ENCODE measurements at regions not wholly inside any gene's neighbourhood (a gene's known extent, or its start where the extent isn't known, plus 50 kb on each side); places are given as distances from the start of the nearest gene placed in this dataset.

DNA sequence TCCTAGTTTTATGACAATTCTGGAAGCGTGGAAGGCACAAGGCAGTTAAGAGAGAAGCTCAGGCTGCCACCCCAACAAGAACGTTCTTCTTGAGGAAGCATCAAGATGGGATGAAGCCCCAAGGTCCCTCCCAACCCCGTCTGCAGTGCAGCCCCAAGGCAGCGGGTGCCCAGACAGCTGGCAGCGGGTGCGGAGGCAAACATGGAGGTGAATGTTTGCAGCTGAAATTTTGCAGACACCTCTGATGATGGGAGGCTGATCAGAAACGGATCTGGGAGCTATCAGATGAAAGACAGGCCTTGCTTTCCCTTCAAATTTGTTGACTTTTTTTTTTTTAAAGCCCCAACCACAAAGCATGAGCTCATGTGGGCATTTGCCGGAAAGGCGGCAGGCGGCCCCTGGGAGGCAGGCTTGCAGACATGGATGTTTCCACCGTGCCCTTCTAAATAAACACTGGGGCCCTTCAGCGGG, 230.7 kb upstream of the RTL1 start:
- WGBS = 59% methylated on average over 12 of the region's 12 CpGs
- Histone ChIP-seq H3K27me3 (replicated peaks; ENCODE audit: insufficient read depth) (no peaks in the 10 kb centered on the region), H3K27ac (no peak overlapping the region), H3K36me3 (no peaks in the 10 kb centered on the region), H3K4me1 (replicated peaks) (no peaks in the 10 kb centered on the region), H3K4me3 (no peak overlapping the region), H3K9me3 (no peaks in the 10 kb centered on the region)
- TF ChIP-seq, protein P1, sequence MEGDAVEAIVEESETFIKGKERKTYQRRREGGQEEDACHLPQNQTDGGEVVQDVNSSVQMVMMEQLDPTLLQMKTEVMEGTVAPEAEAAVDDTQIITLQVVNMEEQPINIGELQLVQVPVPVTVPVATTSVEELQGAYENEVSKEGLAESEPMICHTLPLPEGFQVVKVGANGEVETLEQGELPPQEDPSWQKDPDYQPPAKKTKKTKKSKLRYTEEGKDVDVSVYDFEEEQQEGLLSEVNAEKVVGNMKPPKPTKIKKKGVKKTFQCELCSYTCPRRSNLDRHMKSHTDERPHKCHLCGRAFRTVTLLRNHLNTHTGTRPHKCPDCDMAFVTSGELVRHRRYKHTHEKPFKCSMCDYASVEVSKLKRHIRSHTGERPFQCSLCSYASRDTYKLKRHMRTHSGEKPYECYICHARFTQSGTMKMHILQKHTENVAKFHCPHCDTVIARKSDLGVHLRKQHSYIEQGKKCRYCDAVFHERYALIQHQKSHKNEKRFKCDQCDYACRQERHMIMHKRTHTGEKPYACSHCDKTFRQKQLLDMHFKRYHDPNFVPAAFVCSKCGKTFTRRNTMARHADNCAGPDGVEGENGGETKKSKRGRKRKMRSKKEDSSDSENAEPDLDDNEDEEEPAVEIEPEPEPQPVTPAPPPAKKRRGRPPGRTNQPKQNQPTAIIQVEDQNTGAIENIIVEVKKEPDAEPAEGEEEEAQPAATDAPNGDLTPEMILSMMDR (IDR thresholded peaks at IDR 0.05) = no peak
- intact Hi-C loops (cut with DNase I) = no loop called here
- peak; percentile 1 for DNase-seq (ENCODE audit: low spot score)

DNA sequence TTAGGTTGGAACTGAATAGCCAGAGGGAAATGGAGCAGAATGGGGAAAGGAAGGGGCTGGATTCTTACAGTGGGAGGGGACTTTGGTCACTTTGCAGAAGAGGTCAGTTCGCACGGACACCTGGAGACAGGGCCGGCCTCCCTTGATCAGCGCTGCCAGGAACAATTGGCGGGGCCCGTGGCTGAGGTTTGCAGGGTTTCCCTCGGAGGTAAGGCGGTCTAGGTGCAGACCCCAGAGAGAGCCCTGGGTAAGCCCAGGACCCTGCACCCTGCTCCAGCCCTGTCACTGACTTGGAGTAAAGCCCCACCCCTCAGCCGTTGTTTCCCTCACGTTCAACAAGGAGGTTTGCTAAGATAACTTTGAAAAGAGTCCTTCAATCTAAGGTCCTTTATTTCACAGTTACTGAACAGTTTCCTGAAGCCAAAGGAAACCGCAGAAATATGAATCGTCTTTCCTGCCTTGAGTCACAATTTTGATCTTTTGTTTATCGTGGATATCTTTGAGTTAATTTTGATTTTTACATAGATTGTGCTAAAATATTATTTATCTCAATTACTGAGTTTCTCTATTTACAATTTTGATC, 231.4 kb upstream of the RTL1 start:
- H3K36me3 ChIP-seq = no peaks in the 10 kb centered on the region
- TF ChIP-seq POLR2AphosphoS5 (IDR thresholded peaks at IDR 0.05) = no peak
- TF ChIP-seq, protein P1 (IDR thresholded peaks at IDR 0.05) = no peak
- no peak for TF ChIP-seq POLR2A (IDR thresholded peaks at IDR 0.05)
- H3K4me1 ChIP-seq (replicated peaks) = no peaks in the 10 kb centered on the region
- DNase-seq (ENCODE audit: low spot score) = peak; percentile 3
- intact Hi-C loops (cut with DNase I) = no loop called here
- H3K9me3 ChIP-seq = no peaks in the 10 kb centered on the region
- no peak overlapping the region for H3K4me3 ChIP-seq
- WGBS = 74% methylated on average over 13 of the region's 13 CpGs
- H3K27me3 ChIP-seq (replicated peaks; ENCODE audit: insufficient read depth) = no peaks in the 10 kb centered on the region
- no peak overlapping the region for H3K27ac ChIP-seq

DNA sequence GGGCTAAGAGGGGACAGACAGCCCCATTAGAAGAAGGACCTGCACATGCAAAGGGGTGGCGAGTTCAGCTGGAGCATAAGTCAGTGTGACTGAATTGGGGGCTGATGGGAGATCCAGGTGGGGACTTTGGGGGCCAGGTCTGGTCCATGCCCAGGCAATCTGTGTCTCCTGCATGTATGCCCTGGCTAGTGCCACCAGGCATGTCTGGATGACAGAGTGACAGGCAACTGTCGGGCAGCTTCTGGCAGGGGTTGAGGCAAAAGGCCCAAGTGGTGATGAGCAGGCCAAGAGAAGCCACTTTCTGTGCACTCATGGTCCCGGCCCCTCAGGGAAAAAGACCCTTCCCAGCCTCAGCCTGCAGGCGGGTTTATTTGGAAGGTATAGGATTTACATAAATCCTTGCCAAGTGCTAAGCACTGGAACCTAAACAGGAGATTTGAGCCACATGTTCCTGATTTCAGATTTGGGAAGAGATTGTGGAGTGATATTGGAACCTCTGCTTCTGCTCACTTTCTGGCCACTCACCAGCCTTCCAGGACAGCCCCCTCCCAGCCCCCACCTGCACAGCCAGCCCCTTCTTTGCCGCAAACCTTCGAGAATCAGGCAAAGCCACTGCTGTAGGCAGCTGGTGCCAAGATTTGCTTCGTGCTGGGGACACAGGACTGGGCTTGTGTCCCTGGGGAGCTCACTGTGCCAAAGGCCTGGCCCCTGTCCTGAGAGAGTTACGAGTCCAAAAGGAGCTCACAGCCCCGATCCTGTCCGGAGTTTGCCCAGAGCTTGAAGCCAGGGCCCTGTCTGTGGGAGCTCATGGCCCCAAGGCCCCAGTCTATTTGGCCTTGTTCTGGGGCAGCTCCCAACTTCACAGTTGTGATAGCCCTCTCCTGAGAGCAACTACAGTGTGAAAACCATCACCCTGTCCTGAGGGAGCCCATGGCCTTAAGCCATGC, 232.5 kb upstream of the RTL1 start:
- H3K9me3 ChIP-seq = no peaks in the 10 kb centered on the region
- H3K27me3 ChIP-seq (replicated peaks; ENCODE audit: insufficient read depth) = no peaks in the 10 kb centered on the region
- intact Hi-C loops (cut with DNase I) = no loop called here
- no peak for TF ChIP-seq POLR2AphosphoS5 (IDR thresholded peaks at IDR 0.05)
- TF ChIP-seq POLR2A (IDR thresholded peaks at IDR 0.05) = no peak
- WGBS = 45% methylated on average over 10 of the region's 10 CpGs
- no peak overlapping the region for H3K27ac ChIP-seq
- H3K4me1 ChIP-seq (replicated peaks) = no peaks in the 10 kb centered on the region
- no peak for DNase-seq (ENCODE audit: low spot score)
- H3K4me3 ChIP-seq = no peak overlapping the region
- H3K36me3 ChIP-seq = no peaks in the 10 kb centered on the region

DNA sequence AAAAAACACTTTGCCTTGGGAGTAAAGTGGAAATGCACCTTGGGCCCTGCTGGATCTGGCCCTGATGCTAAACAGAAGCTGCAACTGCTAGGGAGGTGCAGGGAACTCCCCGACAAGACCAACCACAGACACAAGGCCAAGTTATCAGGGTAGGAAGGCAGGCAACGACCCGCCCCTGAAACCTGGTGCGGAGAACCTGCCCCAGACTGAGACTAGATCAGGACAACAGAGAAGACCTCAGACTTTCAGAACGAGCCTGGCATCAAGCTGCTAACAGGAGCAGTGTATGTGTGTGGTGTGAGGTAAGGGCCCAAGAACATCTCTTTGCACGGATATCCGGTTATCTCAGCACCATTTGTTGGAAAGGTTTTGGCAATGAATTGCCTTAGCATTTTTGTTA, 233.7 kb upstream of the RTL1 start:
- Histone ChIP-seq H3K27ac (no peak overlapping the region), H3K9me3 (no peaks in the 10 kb centered on the region), H3K4me3 (no peak overlapping the region), H3K4me1 (replicated peaks) (no peaks in the 10 kb centered on the region), H3K36me3 (no peaks in the 10 kb centered on the region), H3K27me3 (replicated peaks; ENCODE audit: insufficient read depth) (no peaks in the 10 kb centered on the region)
- WGBS = 97% methylated on average over 7 of the region's 7 CpGs
- intact Hi-C loops (cut with DNase I) = no loop called here
- DNase-seq (ENCODE audit: low spot score) = peak; percentile 1
- TF ChIP-seq POLR2A (IDR thresholded peaks at IDR 0.05) (no peak), POLR2AphosphoS5 (IDR thresholded peaks at IDR 0.05) (no peak)
- TF ChIP-seq, protein P1 (IDR thresholded peaks at IDR 0.05) = no peak

DNA sequence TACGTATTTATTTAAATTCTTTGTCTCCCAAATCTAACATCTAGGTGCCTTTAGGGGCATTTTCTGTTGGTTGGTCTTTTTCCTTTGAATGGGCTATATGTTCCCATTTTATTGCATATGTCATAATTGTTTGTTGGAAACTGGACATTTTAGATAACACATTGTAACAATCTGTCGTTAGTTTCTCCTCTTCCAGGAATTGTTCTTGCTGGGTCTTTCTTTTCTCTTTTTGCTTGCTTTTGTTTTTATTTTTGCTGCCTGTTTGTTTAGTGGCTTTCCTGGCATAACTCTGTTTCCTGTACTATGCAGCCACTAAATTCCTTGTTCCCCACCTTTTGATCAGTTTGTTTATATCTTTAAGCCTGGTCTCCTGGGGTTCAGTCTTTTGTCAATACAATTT, 244.3 kb upstream of the RTL1 start:
- H3K27ac ChIP-seq = no peak overlapping the region
- intact Hi-C loops (cut with DNase I) = no loop called here
- no peaks in the 10 kb centered on the region for H3K36me3 ChIP-seq
- no peak for TF ChIP-seq POLR2AphosphoS5 (IDR thresholded peaks at IDR 0.05)
- TF ChIP-seq POLR2A (IDR thresholded peaks at IDR 0.05) = no peak
- TF ChIP-seq, protein P1 (IDR thresholded peaks at IDR 0.05) = no peak
- H3K4me3 ChIP-seq = no peak overlapping the region
- DNase-seq (ENCODE audit: low spot score) = no peak
- no peaks in the 10 kb centered on the region for H3K4me1 ChIP-seq (replicated peaks)
- 73% methylated on average over 2 of the region's 2 CpGs for WGBS
- no peaks in the 10 kb centered on the region for H3K27me3 ChIP-seq (replicated peaks; ENCODE audit: insufficient read depth)
- H3K9me3 ChIP-seq = no peaks in the 10 kb centered on the region

All from prostate gland (tissue), 2 donors.